Ovary (tissue), 3 donors: ENCODE measurements at regions not wholly inside any gene's neighbourhood (a gene's known extent, or its start where the extent isn't known, plus 50 kb on each side); places are given as distances from the start of the nearest gene placed in this dataset.

Experiments
- EP300 ChIP-seq: sonication (generic); formaldehyde crosslinking; IDR thresholded peaks from one replicate; pipeline ENCODE4 v1.6.1; 2017; ENCODE audit warnings: antibody characterized with exemption
- POLR2A ChIP-seq: fragments of 450-650 bp; IDR thresholded peaks from one replicate; pipeline ENCODE4 v1.6.1; 2017; ENCODE audit warnings: antibody characterized with exemption, mild to moderate bottlenecking, moderate library complexity
- TF ChIP-seq, protein P1 (sequence below), 3 donors: fragments of 450-650 bp in 2 of 3; fragments of 200-600 bp in 1 of 3; IDR thresholded peaks; one replicate each; pipeline versions ENCODE4 v1.5.1 to v1.8.0; 2016 to 2022; ENCODE audit warnings: antibody characterized with exemption in 3 of 3, mild to moderate bottlenecking in 1 of 3
- donor health status: DM: no; HTN: no; CAD: no.

DNA sequence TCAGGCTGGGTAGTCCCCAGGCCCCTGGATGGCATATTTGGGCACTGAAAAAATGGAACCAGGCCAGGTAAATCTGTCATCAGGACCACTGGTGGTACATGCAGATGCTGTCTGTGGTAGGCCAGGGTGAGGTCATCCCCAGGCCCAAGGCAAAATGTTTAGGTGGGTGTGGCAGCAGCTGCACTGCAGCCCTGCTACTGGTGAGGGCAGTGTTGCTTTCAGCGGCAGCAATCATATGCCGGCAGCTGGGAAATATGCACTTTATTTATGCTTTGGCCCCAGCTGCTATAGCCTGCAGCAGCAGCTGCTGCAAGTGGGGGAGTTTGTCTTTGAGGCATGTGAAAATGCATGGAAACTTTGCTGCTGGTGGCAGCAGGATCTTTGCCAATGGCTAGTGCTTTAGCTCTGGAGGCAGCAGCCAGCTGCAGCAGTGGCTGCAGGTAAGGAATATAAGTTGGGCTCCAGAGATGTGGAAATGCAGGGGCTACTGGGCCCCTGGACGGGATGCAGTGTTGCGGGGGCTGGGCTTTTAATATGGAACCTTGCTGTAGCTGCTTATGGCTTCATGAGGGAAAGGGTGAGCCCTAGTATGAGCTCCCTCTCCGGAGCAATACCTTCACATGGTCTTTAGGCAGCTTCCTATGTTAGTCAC is 365.7 kb upstream of the CADM1 start:
- TF ChIP-seq POLR2A (no peak), EP300 (no peak)
- TF ChIP-seq, protein P1, sequence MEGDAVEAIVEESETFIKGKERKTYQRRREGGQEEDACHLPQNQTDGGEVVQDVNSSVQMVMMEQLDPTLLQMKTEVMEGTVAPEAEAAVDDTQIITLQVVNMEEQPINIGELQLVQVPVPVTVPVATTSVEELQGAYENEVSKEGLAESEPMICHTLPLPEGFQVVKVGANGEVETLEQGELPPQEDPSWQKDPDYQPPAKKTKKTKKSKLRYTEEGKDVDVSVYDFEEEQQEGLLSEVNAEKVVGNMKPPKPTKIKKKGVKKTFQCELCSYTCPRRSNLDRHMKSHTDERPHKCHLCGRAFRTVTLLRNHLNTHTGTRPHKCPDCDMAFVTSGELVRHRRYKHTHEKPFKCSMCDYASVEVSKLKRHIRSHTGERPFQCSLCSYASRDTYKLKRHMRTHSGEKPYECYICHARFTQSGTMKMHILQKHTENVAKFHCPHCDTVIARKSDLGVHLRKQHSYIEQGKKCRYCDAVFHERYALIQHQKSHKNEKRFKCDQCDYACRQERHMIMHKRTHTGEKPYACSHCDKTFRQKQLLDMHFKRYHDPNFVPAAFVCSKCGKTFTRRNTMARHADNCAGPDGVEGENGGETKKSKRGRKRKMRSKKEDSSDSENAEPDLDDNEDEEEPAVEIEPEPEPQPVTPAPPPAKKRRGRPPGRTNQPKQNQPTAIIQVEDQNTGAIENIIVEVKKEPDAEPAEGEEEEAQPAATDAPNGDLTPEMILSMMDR (IDR thresholded peaks at IDR 0.05): no peak
